ENCODE measurements at regions not wholly inside any gene's neighbourhood (a gene's known extent, or its start where the extent isn't known, plus 50 kb on each side); places are given as distances from the start of the nearest gene placed in this dataset.
"Not testable (repeated sequence)": the region's sequence is repeated elsewhere in the genome, so short reads cannot be mapped to it uniquely, and the experiment has no call there.

- no peak for DNase-seq (ENCODE audit: low read depth)
Observed at GRCh38 chr12:75765170-75766059, 254.0 kb upstream of the KRR1 start.

GRCh38 chr12:75764091-75764841 lies 252.9 kb upstream of the KRR1 start:
- DNase-seq (ENCODE audit: low read depth): no peak

DNA sequence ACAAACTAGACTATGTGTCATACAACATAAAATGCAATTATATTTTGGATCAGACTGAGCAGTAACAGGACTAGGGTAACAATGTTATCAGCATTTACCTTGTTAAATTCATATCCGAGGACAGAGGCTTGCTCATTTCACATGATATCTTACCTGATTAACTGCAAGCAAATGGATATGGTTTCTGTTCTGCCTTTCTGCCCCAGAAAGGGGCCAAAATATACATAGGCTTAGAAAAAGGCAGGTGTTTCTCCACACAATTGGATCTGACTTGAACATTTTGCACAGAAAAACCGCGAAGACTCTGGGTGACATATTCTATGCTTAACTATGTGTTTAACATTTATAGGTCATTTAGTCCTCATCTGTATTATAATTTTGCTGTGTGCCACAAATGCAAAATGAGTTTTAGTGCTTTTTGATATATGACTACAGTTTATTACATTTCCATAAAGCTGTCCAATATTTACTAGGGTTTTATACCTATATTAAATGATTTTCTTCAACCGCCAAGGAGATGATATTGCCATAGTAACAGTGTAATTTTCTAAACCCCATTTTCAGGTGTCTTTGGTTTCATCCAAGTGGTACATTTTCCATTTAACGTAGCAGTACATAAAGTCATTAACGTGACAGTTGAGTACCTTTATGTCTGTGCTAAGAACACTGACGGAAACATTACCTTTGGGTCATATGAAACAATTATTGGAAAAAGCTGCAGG lies 249.3 kb upstream of the KRR1 start:
- no peak for DNase-seq (ENCODE audit: low read depth)

- DNase-seq (ENCODE audit: low read depth): peak; percentile 96
Observed at GRCh38 chr12:75759842-75760572, 248.6 kb upstream of the KRR1 start.

- DNase-seq (ENCODE audit: low read depth): no peak
Observed at GRCh38 chr12:75759196-75759595, 247.8 kb upstream of the KRR1 start.

DNA sequence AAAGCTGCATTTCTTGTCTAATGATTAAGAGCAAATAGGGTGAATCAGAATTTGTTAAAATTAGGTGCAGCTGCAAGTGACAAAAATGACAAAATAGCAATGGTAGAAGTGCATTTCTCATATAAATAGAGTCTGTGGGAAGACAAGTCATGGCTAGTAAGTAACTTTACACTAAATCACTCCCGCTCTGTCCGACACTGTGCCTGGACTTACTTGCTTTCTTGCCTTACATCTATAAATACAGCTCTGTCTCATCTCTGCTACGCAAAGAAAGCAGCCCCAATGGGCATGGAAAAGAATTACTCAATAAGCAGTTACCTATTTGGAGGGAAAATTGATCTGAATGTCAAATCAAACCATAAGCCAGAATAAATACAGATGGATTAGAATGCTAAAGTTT lies 245.4 kb upstream of the KRR1 start:
- no peak for DNase-seq (ENCODE audit: low read depth)

GRCh38 chr12:75756111-75756510 lies 244.7 kb upstream of the KRR1 start:
- DNase-seq (ENCODE audit: low read depth): no peak

DNA sequence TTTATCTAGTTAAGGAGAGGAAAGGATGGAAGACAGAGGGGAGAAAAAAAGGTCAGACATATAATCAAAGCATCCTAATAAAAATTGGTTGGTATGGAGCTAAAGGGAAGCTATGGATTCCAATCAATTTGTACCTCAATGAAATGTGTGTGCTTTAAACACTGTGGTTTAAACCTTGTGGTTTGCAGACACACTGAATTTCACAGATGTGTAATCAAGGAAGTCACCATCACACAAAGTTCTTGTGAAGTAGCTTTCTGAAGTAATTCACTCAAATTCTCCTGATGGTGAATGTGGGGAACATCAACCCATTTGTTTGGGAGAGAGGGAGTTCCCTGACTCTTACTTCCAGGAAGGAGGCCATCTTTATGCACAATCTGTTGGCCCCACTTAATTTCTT lies 243.3 kb upstream of the KRR1 start:
- DNase-seq (ENCODE audit: low read depth): no peak

- DNase-seq (ENCODE audit: low read depth): no peak
Observed at GRCh38 chr12:75754141-75754540, 242.7 kb upstream of the KRR1 start.

GRCh38 chr12:75751769-75752471 lies 240.5 kb upstream of the KRR1 start:
- DNase-seq (ENCODE audit: low read depth): no peak

DNA sequence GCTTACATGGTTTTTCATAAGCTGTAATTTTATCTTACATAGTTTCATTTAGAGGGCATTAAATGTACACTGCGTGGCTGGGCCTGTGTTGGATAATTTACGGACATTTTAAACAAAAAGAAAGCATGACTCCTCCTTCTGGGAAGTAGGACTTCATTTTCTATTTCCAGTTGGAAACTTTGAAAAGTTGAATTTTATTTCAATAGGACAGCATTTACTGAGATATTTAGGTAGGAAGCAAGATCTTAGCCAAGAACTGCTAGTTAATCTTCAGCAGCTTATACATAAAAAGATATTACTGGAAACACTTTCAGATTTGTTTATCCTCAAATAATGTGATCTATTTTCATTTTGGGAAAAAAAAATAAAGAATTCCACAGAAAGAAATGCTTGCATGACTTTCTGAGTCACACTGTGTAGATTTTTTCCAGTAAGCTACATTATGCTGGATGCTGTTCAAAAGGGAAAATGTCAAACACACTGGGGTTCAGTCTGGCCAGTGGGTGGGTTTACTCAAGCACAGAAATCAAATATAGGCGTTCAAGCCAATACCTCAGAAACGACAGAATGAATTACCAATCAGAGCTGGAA lies 239.4 kb upstream of the KRR1 start:
- DNase-seq (ENCODE audit: low read depth): peak; percentile 20

DNA sequence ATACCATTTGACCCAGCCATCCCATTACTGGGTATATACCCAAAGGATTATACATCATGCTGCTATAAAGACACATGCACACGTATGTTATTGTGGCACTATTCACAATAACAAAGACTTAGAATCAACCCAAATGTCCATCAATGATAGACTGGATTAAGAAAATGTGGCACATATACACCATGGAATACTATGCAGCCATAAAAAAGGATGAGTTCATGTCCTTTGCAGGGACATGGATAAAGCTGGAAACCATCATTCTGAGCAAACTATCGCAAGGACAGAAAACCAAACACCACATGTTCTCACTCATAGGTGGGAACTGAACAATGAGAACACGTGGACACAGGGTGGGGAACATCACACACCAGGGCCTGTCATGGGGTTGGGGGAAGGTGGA lies 237.6 kb upstream of the KRR1 start:
- DNase-seq (ENCODE audit: low read depth): not testable (repeated sequence)

GRCh38 chr12:75748136-75748535 lies 236.7 kb upstream of the KRR1 start:
- DNase-seq (ENCODE audit: low read depth): no peak

- peak; percentile 88 for DNase-seq (ENCODE audit: low read depth)
Observed at GRCh38 chr12:75747572-75748021, 236.2 kb upstream of the KRR1 start.

GRCh38 chr12:75746621-75747020 lies 235.2 kb upstream of the KRR1 start:
- DNase-seq (ENCODE audit: low read depth): no peak

DNA sequence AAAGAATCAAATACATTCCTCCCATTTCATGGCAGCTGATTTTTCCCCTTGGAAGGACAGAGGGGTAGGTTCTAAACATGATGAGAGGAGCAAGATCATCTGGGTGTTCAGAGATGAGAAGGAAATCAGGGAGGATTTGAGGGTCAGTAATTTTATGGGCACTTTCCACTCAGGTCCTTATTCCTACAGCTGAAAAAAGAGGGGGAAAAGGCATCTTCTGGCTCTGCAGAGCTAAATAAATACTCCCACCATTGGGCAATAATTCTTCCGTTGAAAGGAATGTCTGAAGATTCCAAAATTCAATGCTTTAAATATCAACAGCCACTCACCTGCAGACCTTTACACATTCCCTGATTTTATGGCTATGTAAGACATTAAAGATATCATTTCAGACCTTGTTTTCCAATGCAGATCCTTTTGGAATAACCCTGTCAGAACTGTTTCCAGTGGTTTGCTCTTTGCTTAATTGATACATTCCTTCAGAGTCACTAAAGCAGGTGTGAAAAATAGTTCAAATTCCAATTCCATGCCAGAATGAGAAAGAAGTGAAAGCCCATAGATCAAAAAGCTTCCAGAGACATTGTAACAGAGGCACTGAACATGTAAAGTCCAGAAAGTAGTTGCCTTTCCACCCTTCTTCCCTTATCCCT lies 233.3 kb upstream of the KRR1 start:
- no peak for DNase-seq (ENCODE audit: low read depth)

DNA sequence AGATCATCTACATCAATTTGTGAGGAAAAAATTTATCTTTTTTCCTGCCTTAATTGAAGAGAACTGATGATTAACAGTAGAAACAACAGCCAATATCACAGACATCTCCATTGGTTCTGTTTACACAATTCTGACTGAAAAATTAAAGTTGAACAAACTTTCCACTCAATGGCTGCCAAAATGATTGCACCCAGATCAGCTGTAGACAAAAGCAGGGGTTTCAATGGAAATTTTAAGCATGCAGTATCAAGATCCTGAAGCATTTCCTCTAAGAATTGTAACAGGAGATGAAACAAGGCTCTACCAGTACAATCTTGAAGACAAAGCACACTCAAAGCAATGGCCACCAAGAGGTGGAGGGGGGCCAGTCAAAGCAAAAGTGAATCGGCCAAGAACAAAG lies 231.6 kb upstream of the KRR1 start:
- DNase-seq (ENCODE audit: low read depth): no peak

- DNase-seq (ENCODE audit: low read depth): no peak
Observed at GRCh38 chr12:75742048-75742447, 230.6 kb upstream of the KRR1 start.

- DNase-seq (ENCODE audit: low read depth): no peak
Observed at GRCh38 chr12:75739912-75740311, 228.5 kb upstream of the KRR1 start.

DNA sequence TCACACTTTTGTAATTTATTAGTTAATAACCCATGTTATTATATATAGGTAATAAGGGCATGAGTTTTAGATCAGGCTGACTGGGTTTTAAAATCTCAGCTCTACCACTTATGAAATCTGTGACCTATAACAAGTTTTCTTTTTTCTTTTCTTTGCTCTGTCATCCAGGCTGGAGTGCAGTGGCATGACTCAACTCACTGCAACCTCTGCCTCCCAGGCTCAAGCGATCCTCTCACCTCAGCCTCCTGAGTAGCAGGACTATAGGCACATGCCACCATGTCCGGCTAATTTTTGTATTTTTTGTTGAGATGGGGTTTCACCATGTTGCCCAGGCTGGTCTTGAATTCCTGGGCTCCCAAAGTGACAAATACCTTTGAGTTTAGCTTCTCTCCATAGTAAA lies 227.7 kb upstream of the KRR1 start:
- DNase-seq (ENCODE audit: low read depth): peak; percentile 29

Data from HT1080 (cell line).